GM19328 (cell line): ENCODE measurements at regions not wholly inside any gene's neighbourhood (a gene's known extent, or its start where the extent isn't known, plus 50 kb on each side); places are given as distances from the start of the nearest gene placed in this dataset.

Experiments
- ATAC-seq: cut with Tn5 transposase; IDR thresholded peaks from one replicate; pipeline ENCODE4 v1.9.1; 2021; ENCODE audit warnings: mild to moderate bottlenecking, moderate library complexity; ENCODE audit not compliant: unreplicated experiment

- ATAC-seq: no peak
Measured at GRCh38 chr10:8586504-8586903, 532.0 kb downstream of the GATA3 start.

GRCh38 chr10:8588135-8588534 is 533.6 kb downstream of the GATA3 start:
- no peak for ATAC-seq

- ATAC-seq: no peak
Measured at GRCh38 chr10:8590518-8590917, 536.0 kb downstream of the GATA3 start.

- no peak for ATAC-seq
Measured at GRCh38 chr10:8591640-8592039, 537.2 kb downstream of the GATA3 start.

- ATAC-seq: no peak
Measured at GRCh38 chr10:8594176-8594575, 539.7 kb downstream of the GATA3 start.

GRCh38 chr10:8594711-8595110 is 540.2 kb downstream of the GATA3 start:
- ATAC-seq: no peak

GRCh38 chr10:8595140-8595539 is 540.7 kb downstream of the GATA3 start:
- ATAC-seq: no peak

- ATAC-seq: no peak
Measured at GRCh38 chr10:8596929-8597472, 542.5 kb downstream of the GATA3 start.

GRCh38 chr10:8600192-8600591 is 545.7 kb downstream of the GATA3 start:
- no peak for ATAC-seq

GRCh38 chr10:8602821-8603220 is 548.3 kb downstream of the GATA3 start:
- ATAC-seq: no peak

- no peak for ATAC-seq
Measured at GRCh38 chr10:8614054-8614565, 559.6 kb downstream of the GATA3 start.

GRCh38 chr10:8615118-8615517 is 560.6 kb downstream of the GATA3 start:
- ATAC-seq: no peak

- ATAC-seq: peak; percentile 72
Measured at GRCh38 chr10:8616166-8616565, 561.7 kb downstream of the GATA3 start.

- ATAC-seq: no peak
Measured at GRCh38 chr10:8617792-8618191, 563.3 kb downstream of the GATA3 start.

- no peak for ATAC-seq
Measured at GRCh38 chr10:8618834-8619233, 564.3 kb downstream of the GATA3 start.

- ATAC-seq: no peak
Measured at GRCh38 chr10:8628351-8628750, 573.9 kb downstream of the GATA3 start.

- no peak for ATAC-seq
Measured at GRCh38 chr10:8633909-8634308, 579.4 kb downstream of the GATA3 start.

- ATAC-seq: no peak
Measured at GRCh38 chr10:8636371-8636770, 581.9 kb downstream of the GATA3 start.

- ATAC-seq: no peak
Measured at GRCh38 chr10:8637640-8638039, 583.2 kb downstream of the GATA3 start.

GRCh38 chr10:8638088-8638672 is 583.7 kb downstream of the GATA3 start:
- no peak for ATAC-seq

GRCh38 chr10:8639486-8640185 is 585.1 kb downstream of the GATA3 start:
- no peak for ATAC-seq

- no peak for ATAC-seq
Measured at GRCh38 chr10:8640301-8640700, 585.8 kb downstream of the GATA3 start.
